ENCODE measurements at regions not wholly inside any gene's neighbourhood (a gene's known extent, or its start where the extent isn't known, plus 50 kb on each side); places are given as distances from the start of the nearest gene placed in this dataset.

DNA sequence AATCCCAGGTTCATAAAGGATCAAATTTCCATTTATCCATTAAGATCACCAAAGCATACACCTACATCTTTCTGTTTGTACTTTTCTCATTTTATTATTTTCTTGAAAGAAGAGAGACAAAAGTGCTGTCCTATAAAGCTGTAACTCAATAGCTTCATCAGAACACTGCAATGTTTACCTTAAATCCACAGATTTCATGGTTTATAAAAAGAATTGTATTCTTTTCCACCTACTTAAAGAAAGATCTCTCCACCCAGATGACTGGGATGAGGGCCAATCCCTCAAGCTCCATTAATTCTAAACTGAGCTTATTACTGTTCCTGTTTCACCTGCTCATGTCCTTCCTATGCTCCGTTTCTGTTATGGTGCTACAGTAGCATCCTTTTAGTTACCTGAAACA lies 470.6 kb downstream of the BCAT1 start:
- Histone ChIP-seq H3K27ac (ENCODE audit: low read depth, low read length) (no peak overlapping the region), H3K4me3 (ENCODE audit: insufficient read depth, low read length, poor library complexity, severe bottlenecking) (no peak overlapping the region), H3K9me2 (replicated peaks; ENCODE audit: insufficient read depth, low read length) (no peaks in the 10 kb centered on the region), H3K79me2 (ENCODE audit: insufficient read depth, low read length) (no peaks in the 10 kb centered on the region), H3K4me2 (ENCODE audit: low read depth, low read length, poor library complexity, severe bottlenecking) (no peak overlapping the region), H3K27me3 (ENCODE audit: low read length) (no peaks in the 10 kb centered on the region), H2AFZ (ENCODE audit: low read depth, low read length, severe bottlenecking) (no peak overlapping the region), H3F3A (ENCODE audit: insufficient read depth) (no peaks in the 10 kb centered on the region), H3K9me3 (ENCODE audit: insufficient read depth, low read length) (no peaks in the 10 kb centered on the region), H4K20me1 (ENCODE audit: low read depth, low read length) (no peaks in the 10 kb centered on the region), H3K36me3 (ENCODE audit: low read length) (no peaks in the 10 kb centered on the region), H3K9ac (ENCODE audit: low read length) (no peak overlapping the region)
- no peak for TF ChIP-seq EZH2phosphoT487 (conservative IDR thresholded peaks at IDR 0.05; ENCODE audit: low read length)
- TF ChIP-seq, protein P1, sequence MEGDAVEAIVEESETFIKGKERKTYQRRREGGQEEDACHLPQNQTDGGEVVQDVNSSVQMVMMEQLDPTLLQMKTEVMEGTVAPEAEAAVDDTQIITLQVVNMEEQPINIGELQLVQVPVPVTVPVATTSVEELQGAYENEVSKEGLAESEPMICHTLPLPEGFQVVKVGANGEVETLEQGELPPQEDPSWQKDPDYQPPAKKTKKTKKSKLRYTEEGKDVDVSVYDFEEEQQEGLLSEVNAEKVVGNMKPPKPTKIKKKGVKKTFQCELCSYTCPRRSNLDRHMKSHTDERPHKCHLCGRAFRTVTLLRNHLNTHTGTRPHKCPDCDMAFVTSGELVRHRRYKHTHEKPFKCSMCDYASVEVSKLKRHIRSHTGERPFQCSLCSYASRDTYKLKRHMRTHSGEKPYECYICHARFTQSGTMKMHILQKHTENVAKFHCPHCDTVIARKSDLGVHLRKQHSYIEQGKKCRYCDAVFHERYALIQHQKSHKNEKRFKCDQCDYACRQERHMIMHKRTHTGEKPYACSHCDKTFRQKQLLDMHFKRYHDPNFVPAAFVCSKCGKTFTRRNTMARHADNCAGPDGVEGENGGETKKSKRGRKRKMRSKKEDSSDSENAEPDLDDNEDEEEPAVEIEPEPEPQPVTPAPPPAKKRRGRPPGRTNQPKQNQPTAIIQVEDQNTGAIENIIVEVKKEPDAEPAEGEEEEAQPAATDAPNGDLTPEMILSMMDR (IDR thresholded peaks at IDR 0.05; ENCODE audit: insufficient read depth, low read length, poor library complexity, severe bottlenecking) = no peak

- Histone ChIP-seq H3K79me2 (ENCODE audit: insufficient read depth, low read length) (no peaks in the 10 kb centered on the region), H3K27me3 (ENCODE audit: low read length) (no peaks in the 10 kb centered on the region), H3K36me3 (ENCODE audit: low read length) (no peaks in the 10 kb centered on the region), H3K9me2 (replicated peaks; ENCODE audit: insufficient read depth, low read length) (no peaks in the 10 kb centered on the region), H3K27ac (ENCODE audit: low read depth, low read length) (no peak overlapping the region), H3K4me2 (ENCODE audit: low read depth, low read length, poor library complexity, severe bottlenecking) (no peak overlapping the region), H3K9ac (ENCODE audit: low read length) (no peak overlapping the region), H3K4me3 (ENCODE audit: insufficient read depth, low read length, poor library complexity, severe bottlenecking) (no peak overlapping the region), H4K20me1 (ENCODE audit: low read depth, low read length) (no peaks in the 10 kb centered on the region), H3F3A (ENCODE audit: insufficient read depth) (no peaks in the 10 kb centered on the region), H3K9me3 (ENCODE audit: insufficient read depth, low read length) (no peaks in the 10 kb centered on the region), H2AFZ (ENCODE audit: low read depth, low read length, severe bottlenecking) (no peak overlapping the region)
- TF ChIP-seq EZH2phosphoT487 (conservative IDR thresholded peaks at IDR 0.05; ENCODE audit: low read length) = no peak
- TF ChIP-seq, protein P1 (IDR thresholded peaks at IDR 0.05; ENCODE audit: insufficient read depth, low read length, poor library complexity, severe bottlenecking) = no peak
These were observed 472.6 kb downstream of the BCAT1 start for GRCh38 chr12:24476310-24476709.

DNA sequence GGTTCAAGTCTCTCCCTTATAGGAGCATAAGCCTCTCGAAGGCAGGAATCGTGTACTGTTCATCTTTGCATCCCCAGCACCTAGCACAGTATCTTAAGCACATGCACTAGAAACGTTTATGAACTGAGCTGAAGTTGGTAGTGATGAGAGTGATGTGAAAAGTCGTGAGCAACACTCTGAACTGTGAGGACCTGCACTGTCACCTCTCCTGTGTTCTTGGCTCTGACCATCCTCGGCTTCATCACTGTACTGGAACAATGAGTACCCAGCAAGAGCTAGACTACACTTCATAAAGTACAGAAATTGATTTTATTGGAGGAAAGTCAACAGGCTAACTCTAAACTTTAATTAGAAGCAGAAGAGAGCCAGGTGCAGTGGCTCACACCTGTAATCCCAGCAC lies 473.6 kb downstream of the BCAT1 start:
- no peak overlapping the region for H2AFZ ChIP-seq (ENCODE audit: low read depth, low read length, severe bottlenecking)
- no peaks in the 10 kb centered on the region for H3K36me3 ChIP-seq (ENCODE audit: low read length)
- H3K4me2 ChIP-seq (ENCODE audit: low read depth, low read length, poor library complexity, severe bottlenecking) = no peak overlapping the region
- no peak overlapping the region for H3K27ac ChIP-seq (ENCODE audit: low read depth, low read length)
- no peaks in the 10 kb centered on the region for H3K9me2 ChIP-seq (replicated peaks; ENCODE audit: insufficient read depth, low read length)
- no peaks in the 10 kb centered on the region for H3K9me3 ChIP-seq (ENCODE audit: insufficient read depth, low read length)
- no peak overlapping the region for H3K9ac ChIP-seq (ENCODE audit: low read length)
- H3K4me3 ChIP-seq (ENCODE audit: insufficient read depth, low read length, poor library complexity, severe bottlenecking) = no peak overlapping the region
- no peaks in the 10 kb centered on the region for H3K27me3 ChIP-seq (ENCODE audit: low read length)
- no peak for TF ChIP-seq EZH2phosphoT487 (conservative IDR thresholded peaks at IDR 0.05; ENCODE audit: low read length)
- TF ChIP-seq, protein P1 (IDR thresholded peaks at IDR 0.05; ENCODE audit: insufficient read depth, low read length, poor library complexity, severe bottlenecking) = no peak
- no peaks in the 10 kb centered on the region for H3F3A ChIP-seq (ENCODE audit: insufficient read depth)
- no peaks in the 10 kb centered on the region for H3K79me2 ChIP-seq (ENCODE audit: insufficient read depth, low read length)
- H4K20me1 ChIP-seq (ENCODE audit: low read depth, low read length) = no peaks in the 10 kb centered on the region
